NCI-H446 (cell line): ENCODE measurements at regions not wholly inside any gene's neighbourhood (a gene's known extent, or its start where the extent isn't known, plus 50 kb on each side); places are given as distances from the start of the nearest gene placed in this dataset.
"Not testable (repeated sequence)": the region's sequence is repeated elsewhere in the genome, so short reads cannot be mapped to it uniquely, and the experiment has no call there.

Experiments used
- DNase-seq, 2 experiments: peaks; one replicate each; lab custom pipeline; 2025; lab: John Stamatoyannopoulos, UW

DNA sequence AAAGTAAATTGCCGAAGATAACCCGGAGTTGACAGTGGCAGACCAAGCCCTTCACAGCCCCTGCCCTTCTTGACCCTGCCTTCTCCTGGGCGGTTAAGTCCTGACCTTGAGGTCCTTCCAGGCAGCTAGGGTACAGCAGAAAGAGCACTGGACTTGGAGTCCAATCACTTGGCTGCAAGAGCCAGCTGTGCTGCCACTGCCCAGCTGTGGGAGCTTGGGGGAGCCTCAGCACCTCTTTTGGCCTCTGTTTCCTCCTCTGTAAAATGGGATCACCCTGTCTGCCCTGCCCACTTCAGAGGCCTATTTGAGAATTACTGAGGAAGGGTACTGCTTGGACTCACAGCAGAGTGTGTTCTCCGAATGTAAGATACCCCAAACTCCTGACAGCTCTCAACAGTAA lies 66.2 kb upstream of the SMAD6 start:
- DNase-seq = no peak

DNA sequence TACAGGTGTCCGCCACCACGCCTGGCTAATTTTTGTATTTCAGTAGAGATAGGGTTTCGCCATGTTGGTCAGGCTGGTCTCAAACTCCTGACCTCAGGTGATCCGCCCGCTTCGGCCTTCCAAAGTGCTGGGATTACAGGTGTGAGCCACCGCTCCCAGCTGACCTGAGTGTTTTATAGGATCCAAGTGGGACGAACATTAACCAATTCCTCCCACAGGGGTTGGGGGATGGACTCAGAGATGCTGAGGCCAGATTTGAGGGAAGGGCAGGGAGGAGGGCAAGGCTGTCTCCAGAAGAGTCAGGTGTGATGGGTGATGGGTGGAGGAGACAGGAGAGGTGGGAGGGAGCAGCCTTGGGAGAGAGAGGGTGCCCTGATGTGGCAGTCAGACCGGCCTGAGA lies 65.0 kb upstream of the SMAD6 start:
- DNase-seq = not testable (repeated sequence)

DNA sequence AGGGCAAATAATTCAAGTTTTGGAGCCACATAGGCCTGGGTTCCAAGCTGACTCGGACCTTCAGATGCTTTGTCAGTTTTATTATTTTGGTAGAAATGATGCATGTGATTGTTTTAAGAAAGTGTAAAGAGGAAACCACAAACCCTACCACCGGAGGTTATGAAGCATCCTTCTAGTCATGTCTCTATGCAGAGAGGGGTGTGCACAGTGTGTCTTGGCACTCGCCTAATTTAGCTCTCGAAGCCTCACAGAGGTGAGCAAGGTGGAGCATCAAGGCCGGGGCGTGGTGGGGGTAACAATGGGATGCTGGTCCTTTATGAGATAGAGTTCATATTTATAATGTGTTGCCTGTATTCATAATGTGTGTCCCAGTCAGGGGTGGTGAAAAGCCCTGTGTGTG lies 63.7 kb upstream of the SMAD6 start:
- no peak for DNase-seq

DNA sequence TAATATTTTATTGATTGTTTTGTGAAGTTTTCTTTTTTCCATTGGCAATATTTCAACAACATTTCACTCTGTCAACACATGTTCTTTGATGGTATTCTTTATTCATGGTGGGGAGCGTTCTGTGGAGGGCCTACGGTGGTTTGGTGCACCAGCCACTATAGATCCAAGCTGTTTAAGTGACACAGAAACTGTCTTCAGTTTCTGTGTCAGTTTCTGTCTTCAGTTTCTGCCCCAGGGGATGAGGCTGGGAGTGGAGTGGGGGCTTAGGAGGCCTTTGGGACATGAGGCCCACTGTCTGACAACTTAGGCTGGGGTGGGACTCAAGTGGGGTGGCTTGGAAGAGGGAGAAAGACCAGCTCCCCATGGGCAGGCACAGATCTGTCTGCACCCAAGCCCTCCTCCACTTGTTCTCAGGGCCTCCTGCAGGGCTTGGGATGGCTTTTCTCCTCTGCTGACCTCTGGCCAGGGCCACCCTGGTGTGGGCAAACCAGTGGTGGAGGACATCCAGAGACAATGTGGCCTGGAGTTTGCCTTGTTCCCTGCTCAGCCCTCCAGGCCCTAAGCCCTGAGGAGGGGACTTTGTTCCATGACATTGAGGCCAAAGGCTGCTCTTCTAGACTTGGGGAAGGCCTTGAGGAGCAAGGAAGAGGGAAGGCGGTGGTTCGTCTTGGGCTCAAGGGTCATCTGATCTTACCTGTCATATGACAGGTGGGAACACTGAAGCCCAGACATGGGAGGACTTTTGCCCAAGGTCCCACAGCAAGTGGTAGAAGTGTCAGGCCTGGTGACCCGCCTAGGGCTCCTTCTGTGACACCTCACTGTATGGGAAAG lies 60.3 kb upstream of the SMAD6 start:
- no peak for DNase-seq

DNA sequence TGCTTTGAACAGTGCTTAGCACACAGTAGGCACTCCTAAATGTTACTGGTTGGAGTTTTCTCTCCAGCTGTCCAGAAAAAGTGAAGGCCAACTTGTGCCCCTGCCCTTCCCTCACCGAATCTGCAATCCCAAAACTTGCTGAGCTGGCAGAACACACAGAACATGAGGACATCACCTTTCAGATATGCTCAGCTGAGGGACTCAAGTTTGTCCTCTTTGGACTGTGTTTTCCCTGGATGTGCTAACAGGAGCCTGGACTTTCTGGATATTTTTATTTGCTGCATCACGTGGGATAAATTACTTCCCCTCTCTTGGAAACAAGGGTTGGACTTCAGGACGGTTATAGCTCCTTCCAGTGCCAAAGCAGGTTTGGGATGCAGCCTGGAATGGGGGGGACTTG lies 59.5 kb upstream of the SMAD6 start:
- no peak for DNase-seq

DNA sequence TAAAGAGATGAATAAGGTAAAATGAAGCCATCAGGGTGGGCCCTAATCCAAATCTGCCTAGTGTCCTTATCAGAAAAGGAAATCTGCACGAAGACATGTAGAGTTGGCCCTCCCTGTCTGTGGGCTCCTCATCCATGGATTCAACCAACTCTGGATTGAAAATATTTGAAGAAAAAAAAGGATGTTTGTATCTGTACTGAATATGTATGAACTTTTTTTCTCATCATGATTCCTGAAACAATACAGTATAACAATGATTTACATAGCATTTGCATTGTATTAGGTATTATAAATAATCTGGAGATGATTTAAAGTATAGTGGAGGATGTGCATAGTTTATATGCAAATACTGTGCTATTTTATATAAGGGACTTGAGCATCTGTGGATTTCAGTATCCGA lies 59.0 kb upstream of the SMAD6 start:
- no peak for DNase-seq

DNA sequence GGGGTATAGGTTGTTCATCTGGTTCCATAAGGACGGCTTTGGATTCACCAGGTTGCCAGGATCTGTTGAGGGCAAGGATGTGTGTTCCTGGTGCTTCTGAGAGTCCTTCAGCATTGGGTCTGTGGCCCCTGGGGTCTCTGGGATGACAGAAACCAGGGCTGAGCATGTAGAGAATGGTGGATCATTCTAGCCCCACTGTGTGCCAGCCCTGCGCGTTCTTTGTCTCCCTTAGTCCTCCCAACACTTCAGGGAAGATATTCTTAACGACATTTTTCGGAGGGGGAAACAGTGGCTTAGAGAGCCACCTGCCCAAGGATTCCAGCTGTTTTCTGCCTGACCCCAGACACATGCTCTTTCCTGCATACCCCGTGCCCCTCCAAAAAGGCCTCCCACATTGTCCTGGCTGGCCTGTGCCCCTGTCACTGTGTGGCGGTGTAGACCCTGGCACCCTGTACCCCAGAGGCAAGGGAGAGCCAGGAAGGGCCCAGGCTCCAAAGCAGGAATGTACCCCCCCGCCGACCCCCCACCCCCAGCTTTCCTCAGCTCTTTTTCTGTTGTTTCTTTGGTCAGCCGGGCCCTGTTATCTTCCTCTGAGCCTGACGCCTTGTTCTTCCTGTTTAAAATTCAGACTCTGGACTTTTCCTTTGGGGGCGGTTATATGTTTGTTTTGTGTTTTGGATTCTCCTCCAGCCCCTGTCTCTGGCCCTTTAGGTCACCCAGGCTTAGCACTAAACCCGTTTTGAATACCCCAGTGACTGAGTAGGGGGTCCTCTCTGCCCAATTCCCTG lies 57.8 kb upstream of the SMAD6 start:
- DNase-seq = no peak

DNA sequence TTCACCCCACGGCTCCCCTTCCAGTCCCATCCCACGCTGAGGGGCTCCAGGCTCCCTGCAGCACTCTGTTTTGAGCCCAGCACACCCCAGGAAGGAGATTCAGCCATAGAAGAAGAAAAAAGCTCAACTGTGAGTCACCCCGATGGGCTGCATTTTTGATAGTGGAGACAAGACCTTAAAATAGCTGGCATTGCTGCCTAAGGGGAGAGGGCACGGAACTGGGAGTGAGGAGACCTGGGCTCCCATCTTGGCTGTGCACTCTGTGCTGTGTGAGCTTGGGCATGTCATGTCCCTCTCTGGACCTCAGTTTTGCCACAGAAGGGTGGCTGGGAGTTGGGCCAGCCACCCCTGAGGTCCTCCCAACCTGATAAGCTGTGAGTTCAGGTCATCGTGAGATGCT lies 57.2 kb upstream of the SMAD6 start:
- no peak for DNase-seq

DNA sequence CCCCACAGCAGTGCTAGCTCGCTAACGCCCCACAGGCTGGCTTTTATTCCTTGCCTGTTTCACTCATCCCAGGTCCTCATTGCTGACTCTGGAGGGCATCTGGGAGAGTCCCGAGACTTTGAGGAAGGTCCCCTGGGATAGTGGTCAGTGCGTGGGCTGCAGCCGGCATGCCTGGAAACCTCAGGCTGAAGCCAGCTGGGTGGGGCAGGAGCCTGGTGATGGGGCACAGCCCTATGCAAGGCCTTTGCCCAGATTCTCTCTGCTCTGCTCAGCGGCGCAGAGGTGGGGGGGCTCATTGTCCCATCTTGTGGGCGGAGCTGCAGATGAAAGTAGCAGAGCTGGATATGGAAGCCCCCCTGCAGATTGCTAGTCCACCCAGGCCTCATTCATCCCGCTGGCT lies 55.7 kb upstream of the SMAD6 start:
- no peak for DNase-seq

DNA sequence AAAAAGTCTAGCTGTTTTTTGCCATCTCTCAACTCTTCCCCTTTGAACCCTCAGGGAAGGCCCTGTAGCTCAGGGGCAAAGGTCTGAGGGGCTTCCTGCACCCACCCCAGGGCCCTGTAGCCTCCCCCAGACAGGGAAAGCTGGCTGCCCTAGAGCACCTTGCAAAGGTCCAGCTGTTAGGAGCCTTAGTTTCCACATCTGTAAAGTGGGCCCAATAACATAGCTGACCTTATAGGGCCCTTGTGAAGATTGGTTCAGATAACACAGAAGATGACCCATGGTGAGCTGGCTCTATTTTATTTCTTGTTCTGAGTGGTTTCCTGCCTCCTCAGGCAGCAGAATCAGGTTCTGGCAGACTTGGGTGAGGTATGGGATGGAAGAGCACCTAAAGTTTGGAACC lies 55.2 kb upstream of the SMAD6 start:
- DNase-seq = no peak

DNA sequence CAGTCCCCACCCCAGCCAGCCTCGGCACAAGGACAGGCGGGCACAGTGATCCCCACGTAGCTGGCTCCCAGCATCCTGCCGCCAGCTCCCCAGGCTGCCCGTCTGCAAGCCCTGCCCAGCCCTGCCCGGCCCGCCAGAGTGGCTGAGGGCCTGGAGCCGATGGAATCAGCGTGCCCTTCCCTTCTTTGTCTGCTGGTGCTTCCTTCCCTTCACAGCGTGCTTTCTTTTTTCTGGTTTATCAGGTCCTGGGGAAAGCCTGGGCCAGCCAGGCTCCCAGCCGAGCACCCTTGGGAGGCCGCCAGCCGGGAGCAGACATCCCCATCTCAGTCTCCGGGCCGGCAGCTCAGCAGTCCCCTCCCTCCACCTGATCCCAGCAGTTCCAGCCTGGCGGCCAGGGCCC lies 54.7 kb upstream of the SMAD6 start:
- no peak for DNase-seq

DNA sequence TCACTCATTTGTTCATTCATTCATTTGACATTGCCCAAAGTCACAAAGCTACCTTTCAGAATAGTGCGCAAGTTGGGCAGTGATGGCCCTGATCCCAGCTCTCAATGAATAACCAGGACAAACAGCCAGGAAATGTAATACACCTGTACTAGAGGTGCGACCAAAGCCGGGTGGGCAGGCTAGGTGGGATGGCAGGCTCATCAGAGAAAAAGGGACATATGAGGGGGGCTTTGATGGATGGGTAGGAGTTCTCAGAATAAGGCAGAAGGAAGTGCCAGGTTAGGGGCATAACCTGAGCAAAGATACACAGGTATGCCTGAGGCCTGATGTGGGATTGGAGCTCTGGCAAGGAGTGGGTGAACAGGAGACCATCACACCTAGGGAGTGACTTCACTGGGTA lies 53.4 kb upstream of the SMAD6 start:
- no peak for DNase-seq

DNA sequence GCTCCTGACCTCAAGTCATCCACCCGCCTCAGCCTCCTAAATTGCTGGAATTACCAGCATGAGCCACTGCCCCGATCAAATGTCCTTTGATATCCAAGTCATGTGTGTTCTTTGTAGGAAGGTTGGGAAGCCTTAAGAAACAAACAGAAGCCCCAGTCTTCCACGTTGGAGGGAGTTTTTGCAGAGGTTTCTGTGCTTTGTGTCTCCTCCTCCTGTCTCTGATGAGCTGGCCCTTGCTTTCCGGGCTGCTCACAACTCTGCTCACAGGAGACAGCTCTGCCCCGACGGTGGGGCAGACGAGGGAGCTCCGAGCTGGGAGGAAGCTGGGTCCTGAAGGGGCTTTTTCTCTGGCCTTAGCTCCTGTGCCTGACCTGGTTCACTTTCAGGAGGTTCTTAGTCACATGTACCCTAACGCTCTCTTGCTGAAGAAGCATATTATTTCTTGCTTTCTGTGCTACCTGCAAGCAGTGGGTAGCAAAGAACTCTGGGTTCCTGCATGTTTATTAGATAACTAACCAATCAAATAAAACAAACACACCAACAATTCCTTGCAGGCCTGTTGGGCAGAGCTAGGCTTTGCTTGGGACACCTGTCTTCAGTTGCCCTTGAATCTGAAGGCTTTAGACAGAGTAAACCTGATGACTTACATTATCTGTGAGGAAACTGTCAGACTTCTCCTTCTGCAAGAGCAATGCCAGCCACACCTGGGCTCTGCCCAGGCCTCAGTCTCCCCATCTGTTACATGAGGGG lies 52.6 kb upstream of the SMAD6 start:
- DNase-seq = no peak

DNA sequence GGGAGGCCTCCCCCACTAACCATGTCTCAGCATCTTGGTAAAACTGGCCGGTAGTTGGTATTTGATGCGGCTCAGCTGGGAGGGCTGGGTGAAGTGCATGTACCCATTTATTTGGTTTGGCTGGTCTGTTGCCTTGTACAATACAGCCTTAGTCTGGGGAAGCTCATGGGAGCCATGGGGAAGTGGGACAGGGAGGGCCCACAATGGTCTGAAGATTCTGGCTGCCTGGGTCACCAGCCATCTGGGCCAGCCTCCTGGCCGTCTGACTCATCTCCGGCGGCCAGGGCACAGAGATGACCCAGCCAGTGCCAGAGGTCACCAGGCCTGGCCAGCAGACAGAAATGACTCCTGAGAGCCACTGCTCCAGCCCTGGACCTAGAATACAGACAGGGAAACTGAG lies 51.6 kb upstream of the SMAD6 start:
- DNase-seq = no peak

DNA sequence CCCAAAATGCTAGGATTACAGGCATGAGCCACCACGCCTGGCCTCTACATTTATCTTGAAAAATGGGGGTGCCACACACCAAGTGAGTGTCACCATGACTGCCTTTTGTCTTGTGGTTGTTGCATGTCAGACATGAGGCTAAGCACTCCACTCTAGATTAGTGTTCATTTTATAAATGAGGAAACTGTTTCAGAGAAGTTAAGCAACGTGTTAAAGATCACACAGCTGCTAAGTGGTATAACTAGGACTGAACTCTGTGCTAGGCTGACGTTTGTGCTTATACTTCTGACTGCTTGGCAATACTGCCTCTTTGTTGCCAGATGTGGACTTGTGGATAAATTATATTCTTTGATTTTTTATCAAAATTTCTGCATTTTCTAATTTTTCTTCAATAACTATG lies 50.8 kb upstream of the SMAD6 start:
- no peak for DNase-seq

DNA sequence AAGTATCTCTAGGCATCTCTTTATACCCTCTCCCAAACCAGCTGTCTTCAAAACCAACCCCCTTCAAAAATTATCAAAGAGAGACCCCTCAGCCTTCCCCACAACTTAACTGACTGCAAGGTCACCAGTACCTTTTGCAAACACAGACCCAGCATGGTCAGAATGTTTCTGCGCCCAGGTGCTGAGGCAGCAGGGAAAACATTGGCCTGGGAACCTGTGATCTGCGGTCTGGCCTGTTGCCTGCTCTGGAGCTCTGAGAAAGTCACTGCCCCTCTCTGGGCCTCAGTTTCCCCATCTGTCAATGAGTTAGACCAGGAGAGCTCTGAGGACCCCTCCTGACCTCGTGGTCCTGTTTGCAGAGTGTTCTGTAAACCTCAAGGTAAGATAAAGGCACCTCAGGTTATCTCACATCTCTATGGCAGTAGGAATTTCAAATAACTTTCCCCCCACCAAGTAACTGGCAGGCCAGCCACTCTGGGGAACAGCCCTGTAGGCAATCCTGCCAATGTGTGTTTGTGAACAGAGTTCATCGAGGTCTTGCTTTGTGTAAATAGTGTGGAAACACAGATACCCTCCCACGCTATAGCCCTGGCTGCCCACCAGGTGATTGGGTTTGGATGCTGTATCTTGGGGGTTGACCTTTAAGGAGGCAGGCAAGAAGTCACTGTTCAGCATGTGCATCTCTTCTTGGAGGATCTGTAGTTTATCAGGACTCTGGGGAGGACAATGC lies 50.0 kb upstream of the SMAD6 start:
- no peak for DNase-seq
